Ovary (tissue), 3 donors: ENCODE measurements at regions not wholly inside any gene's neighbourhood (a gene's known extent, or its start where the extent isn't known, plus 50 kb on each side); places are given as distances from the start of the nearest gene placed in this dataset.

Experiments
- EP300 ChIP-seq: sonication (generic); formaldehyde crosslinking; IDR thresholded peaks from one replicate; pipeline ENCODE4 v1.6.1; 2017; ENCODE audit warnings: antibody characterized with exemption
- POLR2A ChIP-seq: fragments of 450-650 bp; IDR thresholded peaks from one replicate; pipeline ENCODE4 v1.6.1; 2017; ENCODE audit warnings: antibody characterized with exemption, mild to moderate bottlenecking, moderate library complexity
- TF ChIP-seq, protein P1 (sequence below), 3 donors: fragments of 450-650 bp in 2 of 3; fragments of 200-600 bp in 1 of 3; IDR thresholded peaks; one replicate each; pipeline versions ENCODE4 v1.5.1 to v1.8.0; 2016 to 2022; ENCODE audit warnings: antibody characterized with exemption in 3 of 3, mild to moderate bottlenecking in 1 of 3
- donor health status: DM: no; HTN: no; CAD: no.

DNA sequence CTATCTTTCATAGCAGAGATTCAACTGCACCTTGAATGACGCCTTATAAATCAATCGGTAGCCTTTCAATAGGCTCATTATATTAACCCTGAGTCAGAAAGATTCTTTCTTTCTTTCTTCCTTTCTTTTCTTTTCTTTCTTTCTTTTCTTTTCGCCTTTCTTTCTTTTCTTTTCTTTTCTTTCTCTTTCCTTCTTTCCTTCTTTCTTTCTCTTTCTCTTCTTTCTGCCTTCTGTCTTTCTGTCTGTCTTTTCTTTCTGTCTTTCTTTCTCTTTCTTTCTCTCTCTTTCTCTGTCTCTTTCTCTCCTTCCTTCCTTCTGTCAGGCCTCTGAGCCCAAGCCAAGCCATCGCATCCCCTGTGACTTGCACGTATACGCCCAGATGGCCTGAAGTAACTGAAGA is 86.0 kb upstream of the CLINT1 start:
- TF ChIP-seq, protein P1, sequence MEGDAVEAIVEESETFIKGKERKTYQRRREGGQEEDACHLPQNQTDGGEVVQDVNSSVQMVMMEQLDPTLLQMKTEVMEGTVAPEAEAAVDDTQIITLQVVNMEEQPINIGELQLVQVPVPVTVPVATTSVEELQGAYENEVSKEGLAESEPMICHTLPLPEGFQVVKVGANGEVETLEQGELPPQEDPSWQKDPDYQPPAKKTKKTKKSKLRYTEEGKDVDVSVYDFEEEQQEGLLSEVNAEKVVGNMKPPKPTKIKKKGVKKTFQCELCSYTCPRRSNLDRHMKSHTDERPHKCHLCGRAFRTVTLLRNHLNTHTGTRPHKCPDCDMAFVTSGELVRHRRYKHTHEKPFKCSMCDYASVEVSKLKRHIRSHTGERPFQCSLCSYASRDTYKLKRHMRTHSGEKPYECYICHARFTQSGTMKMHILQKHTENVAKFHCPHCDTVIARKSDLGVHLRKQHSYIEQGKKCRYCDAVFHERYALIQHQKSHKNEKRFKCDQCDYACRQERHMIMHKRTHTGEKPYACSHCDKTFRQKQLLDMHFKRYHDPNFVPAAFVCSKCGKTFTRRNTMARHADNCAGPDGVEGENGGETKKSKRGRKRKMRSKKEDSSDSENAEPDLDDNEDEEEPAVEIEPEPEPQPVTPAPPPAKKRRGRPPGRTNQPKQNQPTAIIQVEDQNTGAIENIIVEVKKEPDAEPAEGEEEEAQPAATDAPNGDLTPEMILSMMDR (IDR thresholded peaks at IDR 0.05), result no peak
- no peak for TF ChIP-seq EP300
- TF ChIP-seq POLR2A, result no peak
